Adrenal gland (tissue), 9 donors: ENCODE measurements at regions not wholly inside any gene's neighbourhood (a gene's known extent, or its start where the extent isn't known, plus 50 kb on each side); places are given as distances from the start of the nearest gene placed in this dataset.

Experiments used
- DNase-seq, 7 donors: peaks; one replicate each; pipeline ENCODE4 v3.0.0-alpha.2; 2019 to 2020
- H3K27ac ChIP-seq, 5 donors: fragments of 200-600 bp; sonication (generic) in 4 of 5; 1 replicate in 3 of 5; 2 replicates in 2 of 5; pipeline versions ENCODE4 v1.5.1 to v1.8.0; 2016 to 2020; ENCODE audit warnings: mild to moderate bottlenecking in 1 of 5
- H3K27me3 ChIP-seq: fragments of 200-600 bp; 2 replicates; pipeline ENCODE4 v1.8.0; 2021
- H3K36me3 ChIP-seq, 2 donors: fragments of 200-600 bp; replicated peaks in 1 of 2; 1 replicate in 1 of 2; 2 replicates in 1 of 2; pipeline versions ENCODE4 v1.5.1 to v1.8.0; 2018 to 2022
- H3K4me1 ChIP-seq, 2 donors: fragments of 200-600 bp; replicated peaks in 1 of 2; 1 replicate in 1 of 2; 2 replicates in 1 of 2; pipeline versions ENCODE4 v1.5.1 to v1.8.0; 2018 to 2021
- H3K4me3 ChIP-seq, 4 donors: fragments of 200-600 bp; sonication (generic) in 3 of 4; one replicate each; pipeline ENCODE4 v1.5.1; 2016 to 2018
- H3K9me3 ChIP-seq, 3 donors: fragments of 200-600 bp; sonication (generic) in 1 of 3; replicated peaks in 1 of 3; 1 replicate in 2 of 3; 2 replicates in 1 of 3; pipeline versions ENCODE4 v1.5.1 to v1.8.0; 2016 to 2021
- CTCF ChIP-seq, 6 experiments: fragments of 450-650 bp in 4 of 6; fragments of 200-600 bp in 2 of 6; sonication (generic) in 1 of 6; IDR thresholded peaks; 1 replicate in 5 of 6; 2 replicates in 1 of 6; pipeline versions ENCODE4 v1.5.1 to v1.8.0; 2016 to 2021; ENCODE audit warnings: antibody characterized with exemption in 6 of 6, mild to moderate bottlenecking in 2 of 6, moderate library complexity in 1 of 6
- POLR2A ChIP-seq, 2 donors: fragments of 450-650 bp; IDR thresholded peaks; one replicate each; pipeline ENCODE4 v1.6.1; 2017; ENCODE audit warnings: antibody characterized with exemption in 2 of 2, mild to moderate bottlenecking in 2 of 2, moderate library complexity in 1 of 2
- WGBS, 4 donors: extraction: QIAGEN DNeasy Blood & Tissue Kit in 2 of 4; methylation state at CpG; one replicate each; pipeline versions ENCODE4 v1.1.5 to v1.1.7; 2013 to 2017; 5-methylcytosine and 5-hydroxymethylcytosine counted together
- intact Hi-C, 2 donors: fragments of 100-400 bp; cut with DNase I; formaldehyde crosslinking; loops; one replicate each; pipeline versions ENCODE4 v1.14.1 to v1.15.0; 2022 to 2023
- donor health status: healthy with polysubstance abuse.
- donor health status: Bipolar disorder and iron deficiency.
- donor health status: DM: yes; HTN: yes; CAD: no.
- donor health status: DM: no; HTN: no; CAD: no.
- donor health status: DM: no; HTN: no; CAD: no.

GRCh38 chr16:64830653-64831052 is 291.2 kb downstream of the CDH11 start:
- DNase-seq: no peak
- Histone ChIP-seq H3K36me3 (no peaks in the 10 kb centered on the region), H3K4me3 (no peak overlapping the region), H3K9me3 (no peaks in the 10 kb centered on the region), H3K27ac (no peak overlapping the region), H3K27me3 (no peaks in the 10 kb centered on the region), H3K4me1 (no peaks in the 10 kb centered on the region)
- WGBS, 4 donors: 72 to 89% (median 85%) methylated on average over 2 of the region's 2 CpGs
- intact Hi-C loops: no loop called here
- TF ChIP-seq POLR2A (IDR thresholded peaks at IDR 0.05): no peak
- no peak for TF ChIP-seq CTCF (IDR thresholded peaks at IDR 0.05)

DNA sequence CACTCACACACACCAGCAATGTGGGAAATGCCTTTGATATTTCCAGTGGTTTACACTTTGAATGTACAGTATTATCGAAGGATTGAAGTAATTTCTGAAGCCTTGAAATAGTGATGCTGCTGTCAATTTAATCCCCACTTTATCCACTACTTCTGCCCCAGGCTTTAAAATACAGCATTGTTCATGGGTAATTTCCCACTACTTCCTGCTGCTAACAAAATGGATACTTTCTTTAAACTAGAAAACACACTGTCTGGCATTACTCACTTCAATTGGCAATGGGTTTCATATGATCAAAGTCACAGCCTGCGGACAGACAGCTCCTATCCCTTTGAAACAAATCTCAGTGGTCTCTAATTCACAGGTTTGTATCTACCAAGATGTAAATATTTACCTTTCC is 292.2 kb downstream of the CDH11 start:
- WGBS, 4 donors: 58 to 87% (median 79%) methylated on average over 2 of the region's 2 CpGs
- Histone ChIP-seq H3K27me3 (no peaks in the 10 kb centered on the region), H3K9me3 (no peaks in the 10 kb centered on the region), H3K36me3 (no peaks in the 10 kb centered on the region), H3K27ac (no peak overlapping the region), H3K4me3 (no peak overlapping the region), H3K4me1 (no peaks in the 10 kb centered on the region)
- TF ChIP-seq POLR2A (IDR thresholded peaks at IDR 0.05): no peak
- TF ChIP-seq CTCF (IDR thresholded peaks at IDR 0.05): no peak
- no peak for DNase-seq
- intact Hi-C loops: no loop called here

DNA sequence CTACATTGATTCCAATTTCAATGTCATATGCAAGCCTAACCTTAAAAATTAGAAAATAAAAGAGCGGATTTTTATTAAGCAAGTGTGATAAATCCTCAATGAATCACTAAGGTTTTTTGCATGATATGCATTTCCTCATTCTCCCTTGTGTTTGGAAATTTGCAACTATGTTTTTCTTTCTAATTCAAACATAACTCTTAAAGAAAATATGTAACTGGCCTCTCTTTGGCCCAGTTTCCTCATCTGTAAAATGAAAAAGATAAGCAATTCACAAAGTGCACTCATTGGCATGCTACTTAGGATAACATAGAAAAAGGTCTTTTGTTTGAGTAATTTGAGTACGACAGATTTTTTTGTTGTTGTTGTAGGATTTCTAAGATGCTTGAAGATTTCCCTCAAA is 295.5 kb downstream of the CDH11 start:
- no peak overlapping the region for H3K27ac ChIP-seq
- H3K4me3 ChIP-seq: no peak overlapping the region
- TF ChIP-seq CTCF (IDR thresholded peaks at IDR 0.05): no peak
- TF ChIP-seq POLR2A (IDR thresholded peaks at IDR 0.05): no peak
- H3K36me3 ChIP-seq: no peaks in the 10 kb centered on the region
- no peak for DNase-seq
- no peaks in the 10 kb centered on the region for H3K27me3 ChIP-seq
- WGBS, 4 donors: 72 to 79% (median 76%) methylated on average over 2 of the region's 2 CpGs
- intact Hi-C loops: no loop called here
- H3K9me3 ChIP-seq: no peaks in the 10 kb centered on the region
- H3K4me1 ChIP-seq: no peaks in the 10 kb centered on the region

GRCh38 chr16:64823481-64824075 is 298.3 kb downstream of the CDH11 start:
- no peaks in the 10 kb centered on the region for H3K9me3 ChIP-seq
- no peak overlapping the region for H3K4me3 ChIP-seq
- H3K27ac ChIP-seq: no peak overlapping the region
- H3K4me1 ChIP-seq: no peaks in the 10 kb centered on the region
- no peak for DNase-seq
- intact Hi-C loops: no loop called here
- no peaks in the 10 kb centered on the region for H3K27me3 ChIP-seq
- no peaks in the 10 kb centered on the region for H3K36me3 ChIP-seq
- no peak for TF ChIP-seq POLR2A (IDR thresholded peaks at IDR 0.05)
- no peak for TF ChIP-seq CTCF (IDR thresholded peaks at IDR 0.05)
- 70 to 76% (median 75%) methylated on average over 2 of the region's 2 CpGs for WGBS, 4 donors
